ENCODE measurements at regions not wholly inside any gene's neighbourhood (a gene's known extent, or its start where the extent isn't known, plus 50 kb on each side); places are given as distances from the start of the nearest gene placed in this dataset.

DNA sequence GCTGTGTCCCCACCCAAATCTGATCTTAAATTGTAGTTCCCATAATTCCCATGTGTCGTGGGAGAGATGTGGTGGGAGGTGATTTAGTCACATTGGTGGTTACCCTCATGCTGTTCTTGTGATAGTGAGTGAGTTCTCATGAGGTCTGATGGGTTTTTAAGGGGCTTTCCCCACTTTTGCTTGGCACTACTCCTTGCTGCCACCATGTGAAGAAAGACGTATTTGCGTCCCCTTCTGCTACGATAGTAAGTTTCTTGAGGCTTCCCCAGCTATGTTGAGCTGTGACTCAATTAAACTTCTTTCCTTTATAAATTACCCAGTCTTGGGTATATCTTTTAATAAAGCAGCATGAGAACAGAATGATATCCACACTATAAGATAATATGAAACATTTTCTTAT, 1023.4 kb downstream of the TLE4 start:
- TF ChIP-seq TAF1 (IDR thresholded peaks at IDR 0.05; ENCODE audit: borderline replicate concordance, low read depth, low read length) (no peak), POLR2A (IDR thresholded peaks at IDR 0.05; ENCODE audit: low read depth, low read length) (no peak), YY1 (IDR thresholded peaks at IDR 0.05; ENCODE audit: low read depth, low read length) (no peak), EED (IDR thresholded peaks at IDR 0.05; ENCODE audit: low read depth) (no peak), JUND (IDR thresholded peaks at IDR 0.05; ENCODE audit: low read depth, low read length) (no peak), ASH2L (IDR thresholded peaks at IDR 0.05; ENCODE audit: borderline replicate concordance, low read depth) (no peak), ZNF217 (IDR thresholded peaks at IDR 0.05) (no peak), SIN3A (IDR thresholded peaks at IDR 0.05; ENCODE audit: low read depth, low read length) (no peak), SUZ12 (IDR thresholded peaks at IDR 0.05; ENCODE audit: unreplicated experiment) (no peak), EP300 (IDR thresholded peaks at IDR 0.05; ENCODE audit: borderline replicate concordance in 1 of 2, control insufficient read depth in 1 of 2, low read depth in 2 of 2, low read length in 2 of 2) (no peak), ZZZ3 (IDR thresholded peaks at IDR 0.05; ENCODE audit: control insufficient read depth, insufficient read length, low read depth) (no peak)
- TF ChIP-seq, protein P1, sequence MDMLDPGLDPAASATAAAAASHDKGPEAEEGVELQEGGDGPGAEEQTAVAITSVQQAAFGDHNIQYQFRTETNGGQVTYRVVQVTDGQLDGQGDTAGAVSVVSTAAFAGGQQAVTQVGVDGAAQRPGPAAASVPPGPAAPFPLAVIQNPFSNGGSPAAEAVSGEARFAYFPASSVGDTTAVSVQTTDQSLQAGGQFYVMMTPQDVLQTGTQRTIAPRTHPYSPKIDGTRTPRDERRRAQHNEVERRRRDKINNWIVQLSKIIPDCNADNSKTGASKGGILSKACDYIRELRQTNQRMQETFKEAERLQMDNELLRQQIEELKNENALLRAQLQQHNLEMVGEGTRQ (IDR thresholded peaks at IDR 0.05; ENCODE audit: borderline replicate concordance, low read depth, low read length) = no peak

Measured in GM12878 (cell line).